Mammary epithelial cell (primary cell): ENCODE measurements at regions not wholly inside any gene's neighbourhood (a gene's known extent, or its start where the extent isn't known, plus 50 kb on each side); places are given as distances from the start of the nearest gene placed in this dataset.

ENCODE experiments used
- EZH2 ChIP-seq: IDR thresholded peaks from 2 replicates; pipeline ENCODE4 v1.6.1; 2012; ENCODE audit warnings: low read length, inconsistent platforms, borderline replicate concordance
- TF ChIP-seq, protein P1 (sequence below), 2 donors: IDR thresholded peaks in 1 of 2; conservative IDR thresholded peaks in 1 of 2; 2 replicates each; pipeline ENCODE4 v1.5.1; 2011 to 2012; ENCODE audit warnings: inconsistent platforms in 2 of 2, low read length in 2 of 2, mild to moderate bottlenecking in 2 of 2, control low read depth in 1 of 2, low read depth in 1 of 2; ENCODE audit not compliant: insufficient read depth in 1 of 2; ENCODE audit errors: extremely low read depth in 1 of 2

DNA sequence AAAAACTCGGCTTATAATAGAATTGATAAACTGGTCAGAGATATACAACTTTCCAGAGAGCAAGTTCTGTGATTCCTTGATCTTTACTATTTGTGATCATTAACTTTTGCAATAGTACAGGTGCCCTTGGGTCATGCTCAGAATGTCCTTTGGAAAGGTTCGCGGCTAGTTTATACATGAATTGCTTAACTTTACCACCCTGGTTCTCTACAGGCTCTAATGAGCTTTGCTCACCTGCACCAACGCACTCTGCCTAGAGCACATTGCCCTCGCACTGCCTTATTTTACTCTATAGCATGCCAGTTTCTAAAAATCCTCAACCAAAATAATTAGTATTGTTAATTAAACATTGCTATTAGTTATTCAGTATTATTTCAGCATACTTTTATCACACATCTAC is 931.2 kb upstream of the KCND2 start:
- TF ChIP-seq, protein P1, sequence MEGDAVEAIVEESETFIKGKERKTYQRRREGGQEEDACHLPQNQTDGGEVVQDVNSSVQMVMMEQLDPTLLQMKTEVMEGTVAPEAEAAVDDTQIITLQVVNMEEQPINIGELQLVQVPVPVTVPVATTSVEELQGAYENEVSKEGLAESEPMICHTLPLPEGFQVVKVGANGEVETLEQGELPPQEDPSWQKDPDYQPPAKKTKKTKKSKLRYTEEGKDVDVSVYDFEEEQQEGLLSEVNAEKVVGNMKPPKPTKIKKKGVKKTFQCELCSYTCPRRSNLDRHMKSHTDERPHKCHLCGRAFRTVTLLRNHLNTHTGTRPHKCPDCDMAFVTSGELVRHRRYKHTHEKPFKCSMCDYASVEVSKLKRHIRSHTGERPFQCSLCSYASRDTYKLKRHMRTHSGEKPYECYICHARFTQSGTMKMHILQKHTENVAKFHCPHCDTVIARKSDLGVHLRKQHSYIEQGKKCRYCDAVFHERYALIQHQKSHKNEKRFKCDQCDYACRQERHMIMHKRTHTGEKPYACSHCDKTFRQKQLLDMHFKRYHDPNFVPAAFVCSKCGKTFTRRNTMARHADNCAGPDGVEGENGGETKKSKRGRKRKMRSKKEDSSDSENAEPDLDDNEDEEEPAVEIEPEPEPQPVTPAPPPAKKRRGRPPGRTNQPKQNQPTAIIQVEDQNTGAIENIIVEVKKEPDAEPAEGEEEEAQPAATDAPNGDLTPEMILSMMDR (conservative IDR thresholded peaks at IDR 0.05 in 1 of 2, IDR thresholded peaks at IDR 0.05 in 1 of 2; ENCODE audit: extremely low read depth in 1 of 2, insufficient read depth in 1 of 2, low read depth in 1 of 2, low read length in 2 of 2), result no peak
- TF ChIP-seq EZH2, result no peak
